Tibial artery (tissue), 4 donors: ENCODE measurements at regions not wholly inside any gene's neighbourhood (a gene's known extent, or its start where the extent isn't known, plus 50 kb on each side); places are given as distances from the start of the nearest gene placed in this dataset.

Experiments
- DNase-seq, 2 donors: peaks; one replicate each; pipeline ENCODE4 v3.0.0-alpha.2; 2019
- H3K27ac ChIP-seq, 2 donors: fragments of 200-600 bp; sonication (generic) in 1 of 2; 1 replicate in 1 of 2; 2 replicates in 1 of 2; pipeline ENCODE4 v1.5.1; 2018 to 2019; ENCODE audit warnings: mild to moderate bottlenecking in 1 of 2
- H3K27me3 ChIP-seq, 2 donors: fragments of 200-600 bp; sonication (generic) in 1 of 2; one replicate each; pipeline versions ENCODE4 v1.5.1 to v1.6.0; 2016 to 2019
- H3K36me3 ChIP-seq, 3 donors: fragments of 200-600 bp; sonication (generic) in 2 of 3; one replicate each; pipeline ENCODE4 v1.5.1; 2016 to 2019; ENCODE audit warnings: mild to moderate bottlenecking in 2 of 3
- H3K4me1 ChIP-seq, 4 donors: fragments of 200-600 bp; sonication (generic) in 2 of 4; 1 replicate in 3 of 4; 2 replicates in 1 of 4; pipeline ENCODE4 v1.5.1; 2016 to 2019
- H3K4me3 ChIP-seq, 2 donors: fragments of 200-600 bp; sonication (generic) in 1 of 2; 1 replicate in 1 of 2; 2 replicates in 1 of 2; pipeline ENCODE4 v1.5.1; 2018 to 2019; ENCODE audit warnings: mild to moderate bottlenecking in 2 of 2
- H3K9me3 ChIP-seq, 3 donors: fragments of 200-600 bp; sonication (generic) in 1 of 3; one replicate each; pipeline ENCODE4 v1.5.1; 2016 to 2019
- CTCF ChIP-seq, 2 experiments: fragments of 200-600 bp in 1 of 2; fragments of 450-650 bp in 1 of 2; IDR thresholded peaks; one replicate each; pipeline ENCODE4 v1.5.1; 2017 to 2019; ENCODE audit warnings: antibody characterized with exemption in 2 of 2, mild to moderate bottlenecking in 1 of 2, moderate library complexity in 1 of 2
- intact Hi-C: fragments of 100-400 bp; cut with DNase I; formaldehyde crosslinking; loops from one replicate; pipeline ENCODE4 v1.15.0; 2023; ENCODE audit warnings: low total_unique reads

- TF ChIP-seq CTCF (IDR thresholded peaks at IDR 0.05), result no peak
- H3K27me3 ChIP-seq, result no peaks in the 10 kb centered on the region
- H3K36me3 ChIP-seq, result no peaks in the 10 kb centered on the region
- H3K27ac ChIP-seq, result no peak overlapping the region
- H3K9me3 ChIP-seq, result no peaks in the 10 kb centered on the region
- no peak for DNase-seq
- H3K4me1 ChIP-seq, result no peaks in the 10 kb centered on the region
- no peak overlapping the region for H3K4me3 ChIP-seq
- intact Hi-C loops, result no loop called here
These were observed 130.6 kb downstream of the RAD51AP2 start for GRCh38 chr2:17387591-17387990.

GRCh38 chr2:17386771-17387170 lies 131.5 kb downstream of the RAD51AP2 start:
- Histone ChIP-seq H3K27ac (no peak overlapping the region), H3K4me1 (no peaks in the 10 kb centered on the region), H3K27me3 (no peaks in the 10 kb centered on the region), H3K9me3 (no peaks in the 10 kb centered on the region), H3K4me3 (no peak overlapping the region), H3K36me3 (no peaks in the 10 kb centered on the region)
- no peak for DNase-seq
- intact Hi-C loops, result no loop called here
- no peak for TF ChIP-seq CTCF (IDR thresholded peaks at IDR 0.05)

- no peak for DNase-seq
- no peaks in the 10 kb centered on the region for H3K4me1 ChIP-seq
- no peak overlapping the region for H3K4me3 ChIP-seq
- H3K27me3 ChIP-seq, result no peaks in the 10 kb centered on the region
- intact Hi-C loops, result no loop called here
- TF ChIP-seq CTCF (IDR thresholded peaks at IDR 0.05), result no peak
- no peaks in the 10 kb centered on the region for H3K9me3 ChIP-seq
- no peak overlapping the region for H3K27ac ChIP-seq
- no peaks in the 10 kb centered on the region for H3K36me3 ChIP-seq
These were observed 138.2 kb downstream of the RAD51AP2 start for GRCh38 chr2:17380003-17380402.

- Histone ChIP-seq H3K27me3 (no peaks in the 10 kb centered on the region), H3K9me3 (no peaks in the 10 kb centered on the region), H3K4me1 (no peaks in the 10 kb centered on the region), H3K27ac (no peak overlapping the region), H3K4me3 (no peak overlapping the region), H3K36me3 (no peaks in the 10 kb centered on the region)
- no peak for TF ChIP-seq CTCF (IDR thresholded peaks at IDR 0.05)
- intact Hi-C loops, result no loop called here
- DNase-seq, result no peak
These were observed 143.0 kb downstream of the RAD51AP2 start for GRCh38 chr2:17375262-17375661.

GRCh38 chr2:17373741-17374140 lies 144.5 kb downstream of the RAD51AP2 start:
- Histone ChIP-seq H3K36me3 (no peaks in the 10 kb centered on the region), H3K9me3 (peaks cover 0 to 4% (median 0%) of the 10 kb centered on the region in 3 donors), H3K27me3 (no peaks in the 10 kb centered on the region), H3K4me3 (no peak overlapping the region), H3K27ac (no peak overlapping the region), H3K4me1 (no peaks in the 10 kb centered on the region)
- no peak for TF ChIP-seq CTCF (IDR thresholded peaks at IDR 0.05)
- intact Hi-C loops, result no loop called here
- no peak for DNase-seq

- Histone ChIP-seq H3K27me3 (no peaks in the 10 kb centered on the region), H3K36me3 (no peaks in the 10 kb centered on the region), H3K27ac (no peak overlapping the region), H3K4me3 (no peak overlapping the region), H3K4me1 (no peaks in the 10 kb centered on the region), H3K9me3 (peaks cover 0 to 4% (median 0%) of the 10 kb centered on the region in 3 donors)
- no peak for DNase-seq
- TF ChIP-seq CTCF (IDR thresholded peaks at IDR 0.05), result no peak
- intact Hi-C loops, result no loop called here
These were observed 145.2 kb downstream of the RAD51AP2 start for GRCh38 chr2:17373041-17373440.
